RKO (cell line): ENCODE measurements at regions not wholly inside any gene's neighbourhood (a gene's known extent, or its start where the extent isn't known, plus 50 kb on each side); places are given as distances from the start of the nearest gene placed in this dataset.
"Not testable (repeated sequence)": the region's sequence is repeated elsewhere in the genome, so short reads cannot be mapped to it uniquely, and the experiment has no call there.

ENCODE experiments used
- DNase-seq: peaks from one replicate; pipeline ENCODE4 v3.0.0-alpha.2; 2016; ENCODE audit warnings: low spot score

DNA sequence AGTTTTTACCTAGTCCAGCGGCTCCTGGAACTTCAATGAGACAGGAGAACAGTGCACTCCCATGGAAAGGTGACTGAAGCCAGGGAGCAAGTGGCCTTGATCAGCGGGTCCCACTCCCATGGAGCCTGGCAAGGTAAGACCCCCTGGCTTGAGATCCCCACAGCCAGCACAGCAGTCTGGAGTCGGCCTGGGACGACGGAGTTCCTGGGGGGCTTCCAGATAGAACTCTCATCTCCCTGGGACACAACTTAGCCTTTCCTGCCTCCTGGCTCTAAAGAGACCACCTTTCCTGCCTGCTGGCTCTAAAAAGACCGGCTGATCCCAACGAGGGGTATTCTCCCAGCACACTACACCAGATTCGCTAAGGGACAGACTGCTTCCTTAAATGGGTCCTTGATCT, 1279.0 kb upstream of the GOT2 start:
- no peak for DNase-seq

DNA sequence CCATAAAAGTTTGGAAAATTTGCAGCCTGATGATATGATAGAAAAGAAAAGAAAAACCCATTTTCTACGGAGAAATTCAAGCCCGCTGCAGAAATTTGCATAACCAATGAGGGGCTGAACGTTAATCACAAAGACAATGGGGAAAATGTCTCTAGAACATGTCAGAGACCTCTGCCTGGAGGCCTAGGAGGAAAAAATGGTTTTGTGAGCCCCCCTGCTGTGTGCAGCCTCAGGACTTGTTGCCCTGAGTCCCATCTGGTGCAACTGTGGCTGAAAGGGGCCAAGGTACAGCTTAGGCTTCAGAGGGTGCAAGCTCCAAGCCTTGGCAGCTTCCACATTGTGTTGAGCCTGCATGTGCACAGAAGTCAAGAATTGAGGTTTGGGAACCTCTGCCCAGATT, 1267.4 kb upstream of the GOT2 start:
- no peak for DNase-seq

DNA sequence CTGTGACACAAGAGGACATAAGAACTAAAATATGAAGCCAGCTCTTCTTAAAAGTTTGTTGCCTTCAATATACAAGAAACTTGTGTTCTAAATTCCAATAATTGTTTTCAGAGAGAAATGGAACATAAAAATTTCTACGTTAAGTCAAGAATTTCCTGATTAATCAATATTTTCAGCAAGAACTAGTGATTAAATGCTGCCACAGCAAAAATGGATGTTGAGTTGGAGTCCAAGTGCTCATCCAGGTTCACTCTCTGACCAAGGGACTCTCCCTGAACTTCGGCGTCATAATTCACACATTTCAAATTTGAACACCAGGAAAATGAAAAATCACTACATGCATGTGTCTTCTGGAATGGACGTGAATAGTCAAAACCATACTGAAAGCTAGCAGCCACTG, 1263.6 kb upstream of the GOT2 start:
- no peak for DNase-seq

DNA sequence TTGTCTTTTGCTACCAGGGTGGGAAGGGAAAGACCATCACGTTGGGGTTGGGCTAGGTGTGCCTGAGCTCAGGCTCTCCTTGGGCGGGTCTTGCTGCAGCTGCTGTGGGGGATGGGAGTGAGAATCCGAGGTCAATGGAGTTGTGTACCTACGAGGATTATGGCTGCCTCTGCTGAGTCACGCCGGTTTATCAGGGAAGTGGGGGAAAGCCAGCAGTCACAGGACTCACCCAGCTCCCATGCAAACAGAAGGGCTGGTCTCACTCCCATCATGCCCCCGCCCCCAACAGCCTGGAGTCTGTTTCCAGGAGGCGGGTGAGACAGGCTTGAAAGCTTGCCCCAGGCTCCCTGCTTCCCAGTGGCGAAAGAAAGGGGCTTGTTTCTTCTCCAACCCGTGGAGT, 1259.0 kb upstream of the GOT2 start:
- no peak for DNase-seq

DNA sequence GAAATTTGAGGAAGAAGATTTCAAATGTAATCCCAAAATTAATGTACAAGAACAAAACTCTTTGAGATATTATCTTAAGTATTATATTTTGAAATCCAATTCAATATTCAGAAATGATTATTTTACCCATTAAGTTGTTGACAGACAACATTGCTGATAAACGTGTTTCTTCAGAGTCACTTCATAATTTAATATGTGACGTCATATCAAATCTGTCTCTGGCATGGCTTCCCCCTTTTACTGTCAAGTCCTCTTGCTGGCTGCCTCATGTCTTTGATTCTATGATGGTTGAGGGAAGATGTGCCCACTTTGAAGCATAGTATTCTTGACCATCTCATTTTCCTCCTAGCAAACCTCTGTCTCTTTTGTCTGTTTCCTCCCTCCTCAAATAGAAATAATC, 1257.1 kb upstream of the GOT2 start:
- DNase-seq, result no peak

DNA sequence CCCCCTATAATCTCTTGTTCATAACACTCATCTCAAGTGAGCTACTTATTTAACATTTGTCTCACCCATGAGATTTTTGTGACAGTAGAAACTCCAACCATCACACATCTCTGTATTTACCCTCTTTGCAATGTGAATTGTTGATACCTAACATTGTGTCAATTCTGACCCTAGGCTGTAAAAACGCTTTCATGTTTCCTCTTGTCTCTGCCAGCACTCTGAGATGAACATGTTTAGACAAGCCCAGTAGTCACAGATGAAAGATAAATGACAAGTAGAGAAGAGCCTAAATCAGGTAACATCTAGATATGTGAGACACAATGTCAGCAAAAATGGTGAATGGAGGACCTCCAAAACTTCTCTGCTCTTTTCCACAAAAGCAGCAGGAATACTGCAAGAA, 1254.5 kb upstream of the GOT2 start:
- no peak for DNase-seq

DNA sequence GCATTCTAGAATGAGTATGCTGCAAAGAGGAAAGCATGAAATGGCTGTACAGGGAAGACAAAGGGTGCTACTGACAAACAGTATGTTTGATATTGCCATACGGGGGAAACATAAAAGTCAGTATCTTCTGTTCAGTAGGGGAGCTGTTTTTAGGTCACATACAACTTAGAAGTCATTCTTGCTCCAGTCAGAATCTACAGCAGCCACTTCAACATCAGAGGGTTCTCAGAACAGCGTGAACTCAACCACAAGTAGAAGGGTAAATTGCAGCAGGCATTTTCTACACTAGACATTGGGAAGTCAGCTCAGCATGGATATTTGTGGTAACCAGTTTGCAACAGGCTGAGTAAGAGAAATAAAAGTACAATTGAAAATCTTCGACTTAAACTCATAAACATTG, 1241.8 kb upstream of the GOT2 start:
- no peak for DNase-seq

DNA sequence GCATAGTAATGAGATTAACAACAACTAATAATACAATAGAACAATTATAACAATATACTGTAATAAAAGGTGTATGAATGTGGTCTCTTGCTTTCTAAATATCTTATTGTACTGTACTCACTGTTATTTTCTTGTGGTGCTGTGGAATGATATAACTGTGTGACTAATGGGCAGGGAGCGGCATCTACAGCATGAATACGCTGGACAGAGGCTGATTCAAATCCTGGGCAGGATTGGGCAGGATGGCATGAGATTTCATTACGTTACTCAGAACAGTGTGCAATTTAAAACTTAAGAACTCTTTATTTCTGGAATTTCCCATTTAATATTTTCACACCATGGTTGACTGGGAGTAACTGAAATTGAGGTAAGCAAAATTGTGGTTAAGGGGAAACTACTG, 1239.8 kb upstream of the GOT2 start:
- DNase-seq, result peak; percentile 15

DNA sequence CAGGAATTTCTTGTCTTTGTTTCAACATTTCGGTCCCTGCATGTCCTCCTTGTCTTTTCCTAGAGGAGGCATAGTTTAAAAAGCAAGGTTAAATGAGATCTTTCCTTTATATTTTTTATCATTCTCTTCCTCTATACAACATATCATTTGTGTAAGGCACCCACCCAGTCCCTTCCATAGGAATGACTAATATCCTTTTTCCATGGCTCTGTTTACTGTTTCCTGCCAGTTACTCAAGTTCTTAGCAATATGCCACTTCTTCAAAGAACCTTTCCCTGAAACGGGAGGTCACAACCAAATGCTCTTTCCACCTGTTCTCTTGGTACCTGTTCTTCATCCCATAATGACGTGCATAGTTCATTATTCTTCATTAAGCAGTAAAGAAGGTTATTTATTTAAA, 1237.1 kb upstream of the GOT2 start:
- no peak for DNase-seq

DNA sequence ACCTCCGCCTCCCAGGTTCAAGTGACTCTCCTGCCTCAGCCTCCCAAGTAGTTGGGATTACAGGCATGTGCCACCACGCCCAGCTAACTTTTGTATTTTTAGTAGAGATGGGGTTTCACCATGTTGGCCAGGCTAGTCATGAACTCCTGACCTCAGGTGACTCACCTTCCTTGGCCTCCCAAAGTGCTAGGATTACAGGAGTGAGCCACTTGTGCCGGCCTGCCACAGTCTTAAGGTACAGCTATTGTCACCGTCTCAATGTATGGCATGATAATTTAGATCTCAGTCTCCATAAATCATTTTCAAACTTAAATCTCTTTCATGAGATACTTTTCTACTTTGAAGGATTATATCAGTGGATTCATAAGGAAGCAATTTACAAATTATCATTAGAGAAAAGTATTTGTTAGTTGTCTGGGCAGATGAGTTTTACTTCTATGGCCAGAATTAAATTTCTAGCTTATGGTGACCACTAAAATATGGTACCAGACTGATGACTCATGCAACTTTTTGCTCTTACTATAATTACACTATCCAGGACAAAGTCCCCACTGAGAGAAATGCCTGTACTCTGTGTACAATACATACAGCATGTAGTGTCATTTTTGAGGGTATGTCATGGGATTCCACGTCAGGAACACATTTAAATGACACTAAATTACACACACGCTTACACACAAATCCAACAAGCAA, 1230.3 kb upstream of the GOT2 start:
- DNase-seq, result no peak

DNA sequence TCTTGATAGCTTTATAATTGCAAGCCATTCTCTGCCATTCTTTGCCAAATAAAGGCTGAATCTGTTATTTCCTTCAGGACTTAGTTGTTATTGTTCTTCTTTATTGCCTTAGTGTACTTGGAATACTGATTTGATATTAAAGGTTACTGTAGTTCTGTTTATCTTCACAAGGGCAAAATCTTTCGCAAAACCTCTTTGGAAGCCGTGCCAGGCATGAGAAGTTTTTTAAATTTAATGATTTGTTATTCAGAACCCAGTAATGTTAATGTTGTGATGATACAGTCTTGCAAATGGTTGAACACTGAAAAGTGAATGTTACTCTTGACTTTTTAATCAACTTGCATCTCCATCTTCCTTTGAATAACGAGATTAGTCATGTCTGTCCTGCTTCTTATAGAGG, 1225.2 kb upstream of the GOT2 start:
- no peak for DNase-seq

DNA sequence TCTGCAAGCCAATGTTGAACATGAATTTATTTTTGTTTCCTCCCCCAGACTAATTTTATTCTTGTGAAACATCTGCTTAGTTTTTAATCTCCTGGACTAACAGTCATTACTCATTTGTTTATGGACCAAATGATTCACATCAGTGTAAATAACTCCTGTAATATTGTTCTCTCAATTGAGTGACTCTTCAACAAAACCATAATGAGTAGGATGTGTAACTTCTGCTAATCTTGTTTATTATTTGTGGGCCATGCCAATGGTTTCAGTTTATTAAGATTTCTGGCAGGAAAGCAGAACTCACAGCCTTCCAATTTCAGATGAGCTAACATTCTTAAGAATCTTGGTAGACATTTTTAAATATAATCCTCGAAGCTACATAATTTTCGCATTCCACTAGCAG, 1216.3 kb upstream of the GOT2 start:
- no peak for DNase-seq

DNA sequence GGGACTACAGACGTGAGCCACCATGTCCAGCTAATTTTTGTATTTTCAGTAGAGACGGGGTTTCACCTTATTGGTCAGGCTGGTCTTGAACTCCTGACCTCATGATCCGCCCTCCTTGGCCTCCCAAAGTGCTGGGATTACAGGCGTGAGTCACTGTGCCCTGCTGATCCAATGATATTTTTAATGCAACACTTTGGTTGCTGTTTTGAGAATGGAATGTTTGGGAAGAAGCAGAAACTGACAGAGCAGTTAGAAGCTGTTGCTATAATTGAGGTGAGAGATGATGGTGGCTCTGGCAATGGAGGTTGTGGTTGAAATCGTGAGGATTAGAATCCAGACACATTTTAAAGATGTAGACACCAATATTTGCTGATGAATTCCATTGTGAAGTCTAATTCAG, 1209.9 kb upstream of the GOT2 start:
- DNase-seq, result not testable (repeated sequence)

DNA sequence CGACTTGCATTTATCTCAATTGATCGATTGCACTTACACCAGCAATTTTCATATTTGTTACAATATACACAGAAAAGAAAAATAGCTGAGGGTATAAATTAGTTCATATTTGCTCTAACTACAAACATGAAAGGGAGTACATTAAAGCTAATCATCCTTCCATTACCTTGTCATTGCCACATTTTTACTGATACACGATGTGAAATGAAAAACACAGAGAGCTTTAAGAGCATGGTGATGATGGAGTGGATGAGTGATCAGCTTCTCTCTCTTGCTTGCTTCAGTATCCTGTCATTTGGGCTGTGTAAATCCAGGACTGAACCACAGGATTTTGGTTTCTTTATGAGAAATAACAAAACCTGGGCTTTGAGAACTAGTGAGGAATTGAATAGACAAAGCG, 1207.5 kb upstream of the GOT2 start:
- DNase-seq, result no peak

DNA sequence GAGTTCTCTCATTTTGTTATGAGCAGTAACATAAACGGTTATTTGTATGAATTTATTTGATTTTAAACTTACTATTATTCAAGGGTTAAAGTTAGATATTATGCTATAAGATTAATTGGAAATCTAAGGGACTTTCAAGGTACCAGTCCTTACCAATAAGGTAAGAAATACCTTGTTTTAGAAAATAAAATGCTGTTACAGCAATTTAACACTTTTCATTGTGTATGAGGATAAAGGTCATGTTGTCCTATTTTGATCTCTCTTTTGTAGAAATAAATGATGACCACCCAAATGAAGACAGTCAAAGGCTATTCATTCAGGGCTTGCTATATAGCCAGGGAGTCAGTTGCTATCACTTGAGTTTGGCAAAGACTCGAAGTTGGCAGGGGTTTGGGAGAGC, 1185.9 kb upstream of the GOT2 start:
- DNase-seq, result no peak

DNA sequence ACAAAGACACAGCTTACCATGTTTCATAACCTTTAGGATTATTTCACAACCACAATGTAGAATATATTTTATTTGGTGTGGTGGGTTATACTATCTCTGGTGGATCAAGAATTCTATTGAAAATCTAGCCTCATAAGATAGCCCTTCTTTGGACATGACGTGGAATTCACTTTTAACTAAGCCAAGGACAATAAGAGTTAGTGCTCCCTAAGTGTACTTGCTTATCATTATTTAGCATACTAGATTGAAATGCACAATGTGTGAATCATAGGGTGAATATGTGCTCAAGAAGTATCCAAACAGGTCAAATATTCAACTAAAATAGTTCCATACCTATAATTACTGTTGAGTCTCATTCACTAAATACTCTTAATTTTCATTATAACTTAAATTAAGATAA, 1179.5 kb upstream of the GOT2 start:
- DNase-seq, result no peak

DNA sequence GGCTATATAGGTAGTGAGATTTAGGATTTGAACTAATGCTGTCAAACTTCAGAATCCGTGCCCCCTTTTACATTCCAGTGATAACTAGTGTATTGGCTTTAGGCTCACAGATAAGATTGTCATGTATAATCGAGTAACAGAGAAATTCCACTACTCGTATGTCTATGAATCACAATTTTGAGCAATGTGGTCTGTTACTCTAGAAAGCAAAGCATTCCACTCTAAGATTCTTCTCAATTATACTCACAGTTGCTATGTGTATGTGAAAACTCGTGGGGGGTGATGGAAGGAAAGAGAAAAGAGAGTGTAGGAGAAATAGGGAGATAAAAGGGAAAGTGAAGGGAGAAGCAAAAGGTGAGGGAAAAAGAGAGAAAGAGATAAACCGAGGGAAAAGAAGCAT, 1175.1 kb upstream of the GOT2 start:
- DNase-seq, result no peak

DNA sequence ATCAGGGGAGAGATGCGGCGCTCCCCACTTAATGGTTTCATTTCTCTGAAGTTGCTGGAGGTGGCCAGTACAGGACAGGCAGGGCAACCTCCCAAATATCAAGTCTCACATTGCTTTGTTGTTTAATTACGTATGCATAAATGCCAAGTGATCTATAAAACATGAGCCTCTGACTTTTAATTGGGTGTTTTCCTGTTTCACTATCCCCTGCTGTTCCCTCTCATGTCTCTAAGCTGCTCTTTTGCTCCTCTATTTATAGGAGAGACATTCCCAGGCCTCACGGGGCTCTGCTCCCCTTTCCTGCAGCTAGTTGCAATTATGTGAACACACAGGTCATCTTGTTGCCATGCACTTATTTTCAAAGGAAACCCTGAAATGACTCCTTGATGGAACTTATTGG, 1173.5 kb upstream of the GOT2 start:
- DNase-seq, result no peak

DNA sequence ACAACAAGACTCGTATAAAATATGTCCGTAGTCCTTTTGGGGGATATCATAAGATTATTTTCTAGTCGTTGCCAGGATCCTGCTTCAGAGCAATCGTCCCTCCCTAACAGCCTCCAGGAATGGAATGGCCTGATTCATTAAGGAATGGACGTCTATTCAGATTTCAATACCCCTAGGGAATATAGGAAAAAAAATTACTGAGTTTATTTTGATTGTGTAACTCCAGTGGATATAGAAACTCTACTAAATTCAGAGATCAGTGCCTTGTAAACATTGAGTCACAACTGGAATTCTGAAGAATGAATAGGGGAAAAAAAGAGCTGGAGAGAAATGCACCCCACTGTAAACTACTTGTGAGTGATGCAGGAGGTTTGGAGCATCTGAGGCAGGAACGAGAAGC, 1171.5 kb upstream of the GOT2 start:
- no peak for DNase-seq

DNA sequence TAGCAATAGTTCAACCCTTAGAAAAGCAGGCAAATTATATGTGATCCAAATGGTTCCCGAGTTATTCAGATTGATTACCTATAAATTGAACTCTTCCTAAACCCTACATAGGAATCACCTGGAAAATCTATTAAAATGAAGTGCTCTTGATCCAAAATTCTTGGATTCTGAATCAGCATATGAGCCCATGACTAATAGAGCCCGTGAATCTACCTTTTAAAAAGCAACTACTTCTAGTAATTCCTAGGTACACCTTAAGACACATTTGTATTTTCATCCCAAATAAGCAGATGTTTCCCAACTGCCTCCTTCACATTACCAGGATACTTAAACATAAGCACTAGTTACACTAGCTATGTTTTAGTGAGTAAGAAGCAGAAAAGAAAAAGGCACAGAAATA, 1171.0 kb upstream of the GOT2 start:
- no peak for DNase-seq

DNA sequence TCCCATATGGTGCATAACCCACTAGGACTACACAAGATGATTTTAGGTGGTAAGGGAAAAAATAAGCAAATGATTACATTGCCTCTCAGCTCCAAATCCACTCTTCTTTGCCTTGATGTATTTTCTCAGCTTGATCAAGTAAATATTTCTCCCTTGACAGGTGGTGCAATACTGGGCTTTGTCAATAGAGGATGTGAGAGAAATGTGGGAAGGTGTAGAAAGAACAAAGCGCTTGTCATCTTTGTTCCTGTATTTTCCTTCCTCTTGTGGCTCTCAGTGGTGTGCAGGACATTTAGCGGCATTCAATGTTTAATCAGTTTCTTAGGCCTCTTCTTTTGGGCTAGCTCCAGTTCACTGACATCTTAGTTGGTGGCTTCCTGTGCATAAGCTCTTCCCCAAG, 1165.8 kb upstream of the GOT2 start:
- DNase-seq, result peak; percentile 1

DNA sequence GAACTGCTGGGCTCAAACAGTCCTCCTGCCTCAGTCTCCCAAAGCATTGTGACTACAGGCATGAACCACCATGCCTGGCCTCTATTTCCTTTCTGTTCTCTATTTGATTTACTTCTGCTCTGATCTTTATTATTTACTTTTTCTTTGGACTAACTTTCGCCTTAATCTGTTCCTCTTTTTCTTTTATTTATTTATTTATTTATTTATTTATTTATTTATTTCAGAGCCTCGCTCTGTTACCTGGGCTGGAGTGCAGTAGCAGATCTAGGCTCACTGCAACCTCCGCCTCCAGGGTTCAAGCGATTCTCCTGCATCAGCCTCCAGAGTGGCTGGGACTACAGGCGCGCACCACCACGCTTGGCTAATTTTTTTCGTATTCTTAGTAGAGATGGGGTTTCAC, 1158.3 kb upstream of the GOT2 start:
- DNase-seq, result no peak

DNA sequence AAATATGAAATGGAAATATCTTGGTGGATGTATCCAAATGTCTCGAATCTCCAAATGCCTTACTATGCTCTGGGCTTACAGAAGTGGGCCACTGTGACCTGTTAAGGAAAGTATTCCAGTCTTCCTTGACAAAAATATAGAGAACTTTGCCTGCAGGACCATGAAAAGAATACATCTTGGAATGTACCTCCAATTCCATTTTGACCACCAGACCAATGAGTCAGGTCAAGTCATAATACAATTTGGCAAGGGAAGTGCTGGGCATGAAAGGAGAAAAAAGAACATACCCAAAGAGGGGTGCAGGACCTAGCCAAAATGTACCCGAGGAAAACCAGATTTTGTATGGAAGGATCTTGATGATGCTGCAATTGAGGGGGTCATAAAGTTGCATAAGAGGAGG, 1153.7 kb upstream of the GOT2 start:
- no peak for DNase-seq

DNA sequence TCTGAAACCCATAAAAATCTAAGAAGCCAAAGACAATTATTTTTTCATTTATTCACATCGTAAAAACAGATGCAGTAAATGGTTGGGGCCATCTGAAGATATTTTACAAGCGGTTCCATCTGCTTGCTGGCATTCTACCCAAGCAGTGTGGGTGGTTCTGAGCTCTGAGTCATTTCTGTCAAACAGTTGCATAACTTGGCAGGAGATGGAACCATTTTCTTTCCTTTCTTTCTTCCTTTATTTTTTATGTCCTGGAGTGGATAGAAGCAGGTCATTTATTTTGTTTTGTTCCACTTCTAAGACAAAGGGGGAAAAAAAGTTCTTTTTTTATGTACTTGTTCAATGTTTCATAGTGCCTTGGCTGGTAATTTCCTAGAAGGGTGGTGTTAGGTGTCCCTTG, 1151.9 kb upstream of the GOT2 start:
- peak; percentile 42 for DNase-seq

DNA sequence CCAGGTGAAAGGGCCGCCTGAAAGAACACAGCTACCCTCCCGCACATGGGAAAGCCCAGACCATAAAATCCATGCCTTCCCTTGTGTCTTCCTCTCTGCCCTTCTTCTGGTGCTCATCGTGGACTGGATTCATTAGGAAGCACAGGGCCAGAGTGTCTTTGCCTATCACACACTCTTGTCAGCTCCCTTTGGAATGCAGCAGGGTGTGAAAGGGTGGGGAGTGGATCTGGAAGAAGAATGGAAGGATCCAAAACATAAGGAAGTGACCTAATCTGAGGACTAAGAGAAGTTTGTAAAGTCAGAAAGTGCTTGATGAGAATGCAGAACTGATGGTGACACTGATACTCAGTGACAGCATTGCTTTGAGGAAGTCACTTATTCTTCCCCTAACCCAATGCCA, 1147.3 kb upstream of the GOT2 start:
- no peak for DNase-seq
